ENCODE measurements at regions not wholly inside any gene's neighbourhood (a gene's known extent, or its start where the extent isn't known, plus 50 kb on each side); places are given as distances from the start of the nearest gene placed in this dataset.
A peak's percentile ranks its signal among the peaks of the same experiment; 100 is the strongest.

DNA sequence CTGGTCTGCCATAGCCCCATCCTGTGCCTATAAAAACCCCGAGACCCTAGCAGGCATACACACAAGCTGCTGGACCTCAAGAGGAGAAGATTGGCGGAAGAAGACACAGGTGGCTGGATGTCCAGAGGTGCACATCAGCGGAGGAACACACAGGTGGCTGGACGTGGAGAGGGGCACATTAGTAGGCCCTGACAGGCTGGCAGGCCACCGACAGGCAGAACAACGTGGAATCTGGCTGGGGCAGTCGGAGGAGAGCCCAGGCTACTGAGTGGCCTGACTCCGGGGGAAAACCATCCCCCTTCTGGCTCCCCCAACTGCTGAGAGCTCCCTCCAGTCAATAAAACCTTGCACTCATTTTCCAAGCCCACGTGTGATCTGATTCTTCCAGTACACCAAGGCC, 512.5 kb upstream of the AMOT start:
- DNase-seq (ENCODE audit: low read depth) = no peak
- no peak for TF ChIP-seq CTCF (IDR thresholded peaks at IDR 0.05; ENCODE audit: insufficient read depth, low read depth, low read length)
- no peak overlapping the region for H3K4me3 ChIP-seq (ENCODE audit: low read depth, low read length)

DNA sequence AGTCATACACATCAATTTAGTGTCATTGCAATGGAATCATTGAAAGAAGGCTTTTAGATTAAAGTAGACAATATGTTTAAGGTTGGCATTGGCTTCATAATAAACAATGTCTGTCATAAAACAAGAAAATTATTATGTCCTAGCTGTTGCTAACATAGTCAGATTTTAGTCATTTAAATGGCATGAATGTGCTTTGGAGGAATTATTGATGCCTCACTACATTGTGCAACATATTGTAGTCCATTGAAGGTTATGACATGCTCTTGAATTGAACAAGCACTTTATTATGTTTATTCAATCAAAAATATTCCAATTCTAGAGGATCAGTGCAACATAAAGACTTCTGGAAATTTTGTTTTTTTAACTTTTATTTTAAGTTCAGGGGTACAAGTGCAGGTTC, 489.8 kb upstream of the AMOT start:
- DNase-seq (ENCODE audit: low read depth) = no peak
- TF ChIP-seq CTCF (IDR thresholded peaks at IDR 0.05; ENCODE audit: insufficient read depth, low read depth, low read length) = no peak
- no peak overlapping the region for H3K4me3 ChIP-seq (ENCODE audit: low read depth, low read length)

GRCh38 chrX:113315927-113316326, 475.3 kb upstream of the AMOT start:
- TF ChIP-seq CTCF (IDR thresholded peaks at IDR 0.05; ENCODE audit: insufficient read depth, low read depth, low read length) = no peak
- H3K4me3 ChIP-seq (ENCODE audit: low read depth, low read length) = no peak overlapping the region
- DNase-seq (ENCODE audit: low read depth) = no peak

DNA sequence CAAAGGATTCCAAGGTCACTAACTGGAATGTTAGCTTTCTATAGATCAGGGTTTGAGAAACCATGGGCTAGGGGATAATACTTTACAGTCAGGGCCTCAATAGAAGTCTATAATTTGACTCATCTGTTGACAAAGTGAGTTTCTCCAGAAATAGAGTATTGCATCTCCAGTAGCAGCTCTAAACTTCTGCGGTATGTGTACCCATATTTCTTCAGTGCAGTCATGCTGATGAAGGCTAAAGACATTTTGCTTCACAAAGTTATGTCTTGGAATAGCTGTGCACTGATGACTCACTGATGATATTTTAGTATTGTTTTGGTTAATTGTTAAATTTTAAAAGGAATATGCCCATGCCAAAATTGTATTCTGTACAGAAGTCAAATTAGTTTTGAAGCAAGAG, 464.9 kb upstream of the AMOT start:
- DNase-seq (ENCODE audit: low read depth) = peak; percentile 50
- no peak for TF ChIP-seq CTCF (IDR thresholded peaks at IDR 0.05; ENCODE audit: insufficient read depth, low read depth, low read length)

GRCh38 chrX:113300580-113300979, 459.9 kb upstream of the AMOT start:
- no peak for TF ChIP-seq CTCF (IDR thresholded peaks at IDR 0.05; ENCODE audit: insufficient read depth, low read depth, low read length)
- no peak for DNase-seq (ENCODE audit: low read depth)
- H3K4me3 ChIP-seq (ENCODE audit: low read depth, low read length) = no peak overlapping the region

More for the DNA sequence above, 464.9 kb upstream of the AMOT start:
- no peak overlapping the region for H3K4me3 ChIP-seq (ENCODE audit: low read depth, low read length)

DNA sequence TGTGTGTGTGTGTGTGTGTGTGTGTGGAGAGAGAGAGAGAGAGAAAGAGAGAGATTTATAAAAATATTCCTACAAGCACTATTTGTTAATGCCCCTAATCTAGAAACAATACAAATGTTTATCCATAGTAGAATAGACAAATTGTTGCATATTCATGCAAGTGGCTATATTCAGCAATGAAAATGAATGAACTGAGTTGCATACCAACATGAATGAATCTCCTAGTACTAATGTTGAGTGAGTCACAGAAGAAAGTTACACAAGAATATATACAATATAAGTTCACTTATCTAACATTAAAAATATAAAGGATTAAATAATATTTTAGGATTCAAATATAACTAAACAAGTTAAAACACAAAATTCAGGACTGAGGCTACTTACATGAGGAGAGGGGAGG, 456.8 kb upstream of the AMOT start:
- no peak for TF ChIP-seq CTCF (IDR thresholded peaks at IDR 0.05; ENCODE audit: insufficient read depth, low read depth, low read length)
- H3K4me3 ChIP-seq (ENCODE audit: low read depth, low read length) = no peak overlapping the region
- DNase-seq (ENCODE audit: low read depth) = no peak

DNA sequence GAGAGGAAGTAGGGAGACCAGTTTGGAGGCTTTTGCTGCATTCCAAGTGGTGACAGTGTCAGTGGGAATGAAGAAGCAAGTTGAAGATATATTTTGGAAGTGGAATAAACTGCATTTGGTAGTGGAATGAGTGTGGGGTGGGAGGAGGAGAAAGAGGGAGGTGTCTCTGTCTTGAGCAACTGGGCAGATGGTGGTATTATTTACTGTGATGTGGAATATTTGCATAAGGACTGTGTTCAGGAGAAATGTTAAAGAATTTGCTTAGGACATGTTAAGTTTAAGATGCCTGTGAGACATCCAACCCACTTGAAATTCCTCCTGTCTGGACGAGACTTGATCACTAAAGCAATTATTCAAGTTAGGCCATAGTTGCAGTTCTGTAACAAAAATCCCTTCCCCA, 448.9 kb upstream of the AMOT start:
- no peak for TF ChIP-seq CTCF (IDR thresholded peaks at IDR 0.05; ENCODE audit: insufficient read depth, low read depth, low read length)
- no peak for DNase-seq (ENCODE audit: low read depth)
- H3K4me3 ChIP-seq (ENCODE audit: low read depth, low read length) = no peak overlapping the region
